ENCODE measurements at regions not wholly inside any gene's neighbourhood (a gene's known extent, or its start where the extent isn't known, plus 50 kb on each side); places are given as distances from the start of the nearest gene placed in this dataset.

GRCh38 chr21:35348686-35349085 is 299.6 kb upstream of the RUNX1 start:
- Histone ChIP-seq H3K27ac (ENCODE audit: low read length) (no peak overlapping the region), H3K9me3 (ENCODE audit: control insufficient read depth in 2 of 2, low read length in 2 of 2) (no peaks in the 10 kb centered on the region), H3K27me3 (ENCODE audit: control insufficient read depth in 1 of 2, insufficient read depth in 2 of 2, low read length in 2 of 2) (no peaks in the 10 kb centered on the region), H3K36me3 (ENCODE audit: control insufficient read depth in 2 of 2, insufficient read depth in 2 of 2, low read length in 2 of 2) (no peaks in the 10 kb centered on the region), H3K4me1 (ENCODE audit: control insufficient read depth, insufficient read depth, low read length) (peaks cover 2% of the 10 kb centered on the region), H3K4me3 (ENCODE audit: low read length in 2 of 2) (no peak overlapping the region), H3K9ac (ENCODE audit: low read length in 2 of 2) (no peak overlapping the region)

- H3K9ac ChIP-seq (ENCODE audit: low read length in 2 of 2) = no peak overlapping the region
- no peaks in the 10 kb centered on the region for H3K36me3 ChIP-seq (ENCODE audit: control insufficient read depth in 2 of 2, insufficient read depth in 2 of 2, low read length in 2 of 2)
- no peaks in the 10 kb centered on the region for H3K9me3 ChIP-seq (ENCODE audit: control insufficient read depth in 2 of 2, low read length in 2 of 2)
- H3K27me3 ChIP-seq (ENCODE audit: control insufficient read depth in 1 of 2, insufficient read depth in 2 of 2, low read length in 2 of 2) = no peaks in the 10 kb centered on the region
- peaks cover 2% of the 10 kb centered on the region for H3K4me1 ChIP-seq (ENCODE audit: control insufficient read depth, insufficient read depth, low read length)
- no peak overlapping the region for H3K27ac ChIP-seq (ENCODE audit: low read length)
- H3K4me3 ChIP-seq (ENCODE audit: low read length in 2 of 2) = no peak overlapping the region
These were observed 297.6 kb upstream of the RUNX1 start for GRCh38 chr21:35346697-35347096.

DNA sequence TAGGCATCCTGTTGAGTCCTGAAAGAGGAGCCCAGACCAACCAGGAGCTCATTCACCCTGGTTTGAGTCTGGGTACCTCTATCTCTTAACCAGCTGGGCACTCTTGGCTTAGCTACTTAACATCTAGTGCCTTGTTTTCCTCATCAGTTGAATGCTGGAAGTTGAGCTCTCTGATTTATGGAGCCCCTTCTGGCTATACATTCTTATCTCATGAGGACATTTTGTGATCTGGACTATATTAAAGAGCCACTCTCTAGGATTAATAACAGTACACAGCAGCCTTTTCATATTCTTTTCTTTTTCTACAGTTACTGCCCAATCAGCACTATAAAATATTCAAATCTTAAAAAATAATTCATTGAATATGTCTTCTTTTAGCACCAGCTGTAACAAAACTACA is 296.9 kb upstream of the RUNX1 start:
- no peak overlapping the region for H3K27ac ChIP-seq (ENCODE audit: low read length)
- H3K4me3 ChIP-seq (ENCODE audit: low read length in 2 of 2) = no peak overlapping the region
- H3K9me3 ChIP-seq (ENCODE audit: control insufficient read depth in 2 of 2, low read length in 2 of 2) = no peaks in the 10 kb centered on the region
- H3K9ac ChIP-seq (ENCODE audit: low read length in 2 of 2) = no peak overlapping the region
- H3K36me3 ChIP-seq (ENCODE audit: control insufficient read depth in 2 of 2, insufficient read depth in 2 of 2, low read length in 2 of 2) = no peaks in the 10 kb centered on the region
- H3K27me3 ChIP-seq (ENCODE audit: control insufficient read depth in 1 of 2, insufficient read depth in 2 of 2, low read length in 2 of 2) = no peaks in the 10 kb centered on the region
- peaks cover 2% of the 10 kb centered on the region for H3K4me1 ChIP-seq (ENCODE audit: control insufficient read depth, insufficient read depth, low read length)

GRCh38 chr21:35344582-35344981 is 295.5 kb upstream of the RUNX1 start:
- H3K4me3 ChIP-seq (ENCODE audit: low read length in 2 of 2) = no peak overlapping the region
- H3K4me1 ChIP-seq (ENCODE audit: control insufficient read depth, insufficient read depth, low read length) = peaks cover 2% of the 10 kb centered on the region
- no peaks in the 10 kb centered on the region for H3K27me3 ChIP-seq (ENCODE audit: control insufficient read depth in 1 of 2, insufficient read depth in 2 of 2, low read length in 2 of 2)
- no peak overlapping the region for H3K9ac ChIP-seq (ENCODE audit: low read length in 2 of 2)
- no peak overlapping the region for H3K27ac ChIP-seq (ENCODE audit: low read length)
- H3K36me3 ChIP-seq (ENCODE audit: control insufficient read depth in 2 of 2, insufficient read depth in 2 of 2, low read length in 2 of 2) = no peaks in the 10 kb centered on the region
- H3K9me3 ChIP-seq (ENCODE audit: control insufficient read depth in 2 of 2, low read length in 2 of 2) = no peaks in the 10 kb centered on the region

GRCh38 chr21:35343046-35343819 is 294.1 kb upstream of the RUNX1 start:
- Histone ChIP-seq H3K9ac (ENCODE audit: low read length in 2 of 2) (no peak overlapping the region), H3K4me3 (ENCODE audit: low read length in 2 of 2) (no peak overlapping the region)

GRCh38 chr21:35342440-35342839 is 293.3 kb upstream of the RUNX1 start:
- Histone ChIP-seq H3K27ac (ENCODE audit: low read length) (no peak overlapping the region), H3K9me3 (ENCODE audit: control insufficient read depth in 2 of 2, low read length in 2 of 2) (no peaks in the 10 kb centered on the region), H3K4me1 (ENCODE audit: control insufficient read depth, insufficient read depth, low read length) (peaks cover 2% of the 10 kb centered on the region), H3K9ac (ENCODE audit: low read length in 2 of 2) (no peak overlapping the region), H3K27me3 (ENCODE audit: control insufficient read depth in 1 of 2, insufficient read depth in 2 of 2, low read length in 2 of 2) (no peaks in the 10 kb centered on the region), H3K36me3 (ENCODE audit: control insufficient read depth in 2 of 2, insufficient read depth in 2 of 2, low read length in 2 of 2) (no peaks in the 10 kb centered on the region), H3K4me3 (ENCODE audit: low read length in 2 of 2) (no peak overlapping the region)

More at GRCh38 chr21:35343046-35343819, 294.1 kb upstream of the RUNX1 start:
- no peak overlapping the region for H3K27ac ChIP-seq (ENCODE audit: low read length)
- no peaks in the 10 kb centered on the region for H3K9me3 ChIP-seq (ENCODE audit: control insufficient read depth in 2 of 2, low read length in 2 of 2)
- no peaks in the 10 kb centered on the region for H3K27me3 ChIP-seq (ENCODE audit: control insufficient read depth in 1 of 2, insufficient read depth in 2 of 2, low read length in 2 of 2)
- peaks cover 2% of the 10 kb centered on the region for H3K4me1 ChIP-seq (ENCODE audit: control insufficient read depth, insufficient read depth, low read length)
- H3K36me3 ChIP-seq (ENCODE audit: control insufficient read depth in 2 of 2, insufficient read depth in 2 of 2, low read length in 2 of 2) = no peaks in the 10 kb centered on the region

DNA sequence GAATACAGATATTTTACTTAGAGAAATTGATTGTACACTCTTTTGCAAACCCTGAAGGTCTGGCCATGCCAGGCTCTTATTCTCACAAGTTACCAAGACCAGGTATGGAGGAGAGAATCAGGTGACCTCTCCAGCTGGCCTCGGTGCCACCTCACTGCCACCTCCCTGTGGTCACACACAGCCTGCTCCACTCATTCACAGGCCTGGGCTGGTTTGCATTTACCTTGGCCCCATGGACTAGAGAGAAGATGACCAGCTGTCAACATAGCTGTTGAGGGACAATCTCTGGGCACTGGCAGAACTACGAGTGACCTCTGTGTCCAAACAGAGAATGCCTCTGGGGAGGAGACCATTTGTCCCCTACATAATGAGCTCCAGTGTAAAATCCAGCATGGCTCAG is 291.2 kb upstream of the RUNX1 start:
- Histone ChIP-seq H3K9ac (ENCODE audit: low read length in 2 of 2) (no peak overlapping the region), H3K9me3 (ENCODE audit: control insufficient read depth in 2 of 2, low read length in 2 of 2) (no peaks in the 10 kb centered on the region), H3K4me1 (ENCODE audit: control insufficient read depth, insufficient read depth, low read length) (no peaks in the 10 kb centered on the region), H3K4me3 (ENCODE audit: low read length in 2 of 2) (no peak overlapping the region), H3K36me3 (ENCODE audit: control insufficient read depth in 2 of 2, insufficient read depth in 2 of 2, low read length in 2 of 2) (no peaks in the 10 kb centered on the region), H3K27me3 (ENCODE audit: control insufficient read depth in 1 of 2, insufficient read depth in 2 of 2, low read length in 2 of 2) (no peaks in the 10 kb centered on the region), H3K27ac (ENCODE audit: low read length) (no peak overlapping the region)

- no peaks in the 10 kb centered on the region for H3K4me1 ChIP-seq (ENCODE audit: control insufficient read depth, insufficient read depth, low read length)
- no peak overlapping the region for H3K9ac ChIP-seq (ENCODE audit: low read length in 2 of 2)
- no peaks in the 10 kb centered on the region for H3K27me3 ChIP-seq (ENCODE audit: control insufficient read depth in 1 of 2, insufficient read depth in 2 of 2, low read length in 2 of 2)
- H3K36me3 ChIP-seq (ENCODE audit: control insufficient read depth in 2 of 2, insufficient read depth in 2 of 2, low read length in 2 of 2) = no peaks in the 10 kb centered on the region
- no peak overlapping the region for H3K27ac ChIP-seq (ENCODE audit: low read length)
- no peak overlapping the region for H3K4me3 ChIP-seq (ENCODE audit: low read length in 2 of 2)
- H3K9me3 ChIP-seq (ENCODE audit: control insufficient read depth in 2 of 2, low read length in 2 of 2) = no peaks in the 10 kb centered on the region
These were observed 290.0 kb upstream of the RUNX1 start for GRCh38 chr21:35338881-35339632.

DNA sequence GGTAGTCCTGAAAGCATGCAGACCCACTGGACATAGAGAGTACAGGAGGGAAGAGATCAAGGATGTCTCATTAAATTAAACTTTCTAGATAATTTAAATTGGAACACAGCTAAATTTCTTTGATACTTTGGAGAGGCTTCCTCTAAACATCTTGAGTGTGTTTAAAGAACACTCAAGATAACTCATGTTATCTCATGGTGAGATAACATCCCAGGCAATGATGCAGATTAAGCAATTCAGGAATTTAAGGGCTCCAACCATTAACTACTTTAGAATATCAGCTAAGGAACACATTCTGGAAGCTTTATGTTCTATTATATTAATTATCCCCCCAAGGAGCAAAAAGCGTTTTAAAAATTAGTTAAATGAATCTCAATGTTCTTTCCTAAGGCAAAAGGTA is 289.2 kb upstream of the RUNX1 start:
- H3K4me3 ChIP-seq (ENCODE audit: low read length in 2 of 2) = no peak overlapping the region
- no peaks in the 10 kb centered on the region for H3K4me1 ChIP-seq (ENCODE audit: control insufficient read depth, insufficient read depth, low read length)
- no peaks in the 10 kb centered on the region for H3K9me3 ChIP-seq (ENCODE audit: control insufficient read depth in 2 of 2, low read length in 2 of 2)
- H3K36me3 ChIP-seq (ENCODE audit: control insufficient read depth in 2 of 2, insufficient read depth in 2 of 2, low read length in 2 of 2) = no peaks in the 10 kb centered on the region
- H3K27ac ChIP-seq (ENCODE audit: low read length) = no peak overlapping the region
- no peaks in the 10 kb centered on the region for H3K27me3 ChIP-seq (ENCODE audit: control insufficient read depth in 1 of 2, insufficient read depth in 2 of 2, low read length in 2 of 2)
- H3K9ac ChIP-seq (ENCODE audit: low read length in 2 of 2) = no peak overlapping the region

- Histone ChIP-seq H3K27me3 (ENCODE audit: control insufficient read depth in 1 of 2, insufficient read depth in 2 of 2, low read length in 2 of 2) (no peaks in the 10 kb centered on the region), H3K27ac (ENCODE audit: low read length) (no peak overlapping the region), H3K36me3 (ENCODE audit: control insufficient read depth in 2 of 2, insufficient read depth in 2 of 2, low read length in 2 of 2) (no peaks in the 10 kb centered on the region), H3K9me3 (ENCODE audit: control insufficient read depth in 2 of 2, low read length in 2 of 2) (no peaks in the 10 kb centered on the region), H3K9ac (ENCODE audit: low read length in 2 of 2) (no peak overlapping the region), H3K4me1 (ENCODE audit: control insufficient read depth, insufficient read depth, low read length) (no peaks in the 10 kb centered on the region), H3K4me3 (ENCODE audit: low read length in 2 of 2) (no peak overlapping the region)
These were observed 288.5 kb upstream of the RUNX1 start for GRCh38 chr21:35337573-35337972.

GRCh38 chr21:35336534-35336933 is 287.4 kb upstream of the RUNX1 start:
- H3K9ac ChIP-seq (ENCODE audit: low read length in 2 of 2) = no peak overlapping the region

More at GRCh38 chr21:35336534-35336933, 287.4 kb upstream of the RUNX1 start:
- Histone ChIP-seq H3K9me3 (ENCODE audit: control insufficient read depth in 2 of 2, low read length in 2 of 2) (no peaks in the 10 kb centered on the region), H3K27ac (ENCODE audit: low read length) (no peak overlapping the region), H3K4me1 (ENCODE audit: control insufficient read depth, insufficient read depth, low read length) (no peaks in the 10 kb centered on the region), H3K36me3 (ENCODE audit: control insufficient read depth in 2 of 2, insufficient read depth in 2 of 2, low read length in 2 of 2) (no peaks in the 10 kb centered on the region), H3K27me3 (ENCODE audit: control insufficient read depth in 1 of 2, insufficient read depth in 2 of 2, low read length in 2 of 2) (no peaks in the 10 kb centered on the region), H3K4me3 (ENCODE audit: low read length in 2 of 2) (no peak overlapping the region)
